ENCODE measurements at regions not wholly inside any gene's neighbourhood (a gene's known extent, or its start where the extent isn't known, plus 50 kb on each side); places are given as distances from the start of the nearest gene placed in this dataset.

- Histone ChIP-seq H3K27me3 (no peaks in the 10 kb centered on the region), H3K9me3 (no peaks in the 10 kb centered on the region), H3K36me3 (no peaks in the 10 kb centered on the region), H3K4me3 (no peak overlapping the region), H3K4me1 (no peaks in the 10 kb centered on the region), H3K27ac (no peak overlapping the region)
- intact Hi-C loops (cut with DNase I; ENCODE audit: low total_unique reads), result no loop called here
- DNase-seq, result no peak
- TF ChIP-seq, protein P1, sequence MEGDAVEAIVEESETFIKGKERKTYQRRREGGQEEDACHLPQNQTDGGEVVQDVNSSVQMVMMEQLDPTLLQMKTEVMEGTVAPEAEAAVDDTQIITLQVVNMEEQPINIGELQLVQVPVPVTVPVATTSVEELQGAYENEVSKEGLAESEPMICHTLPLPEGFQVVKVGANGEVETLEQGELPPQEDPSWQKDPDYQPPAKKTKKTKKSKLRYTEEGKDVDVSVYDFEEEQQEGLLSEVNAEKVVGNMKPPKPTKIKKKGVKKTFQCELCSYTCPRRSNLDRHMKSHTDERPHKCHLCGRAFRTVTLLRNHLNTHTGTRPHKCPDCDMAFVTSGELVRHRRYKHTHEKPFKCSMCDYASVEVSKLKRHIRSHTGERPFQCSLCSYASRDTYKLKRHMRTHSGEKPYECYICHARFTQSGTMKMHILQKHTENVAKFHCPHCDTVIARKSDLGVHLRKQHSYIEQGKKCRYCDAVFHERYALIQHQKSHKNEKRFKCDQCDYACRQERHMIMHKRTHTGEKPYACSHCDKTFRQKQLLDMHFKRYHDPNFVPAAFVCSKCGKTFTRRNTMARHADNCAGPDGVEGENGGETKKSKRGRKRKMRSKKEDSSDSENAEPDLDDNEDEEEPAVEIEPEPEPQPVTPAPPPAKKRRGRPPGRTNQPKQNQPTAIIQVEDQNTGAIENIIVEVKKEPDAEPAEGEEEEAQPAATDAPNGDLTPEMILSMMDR (IDR thresholded peaks at IDR 0.05), result no peak
These were observed 187.5 kb downstream of the AHR start for GRCh38 chr7:17485904-17486303.

DNA sequence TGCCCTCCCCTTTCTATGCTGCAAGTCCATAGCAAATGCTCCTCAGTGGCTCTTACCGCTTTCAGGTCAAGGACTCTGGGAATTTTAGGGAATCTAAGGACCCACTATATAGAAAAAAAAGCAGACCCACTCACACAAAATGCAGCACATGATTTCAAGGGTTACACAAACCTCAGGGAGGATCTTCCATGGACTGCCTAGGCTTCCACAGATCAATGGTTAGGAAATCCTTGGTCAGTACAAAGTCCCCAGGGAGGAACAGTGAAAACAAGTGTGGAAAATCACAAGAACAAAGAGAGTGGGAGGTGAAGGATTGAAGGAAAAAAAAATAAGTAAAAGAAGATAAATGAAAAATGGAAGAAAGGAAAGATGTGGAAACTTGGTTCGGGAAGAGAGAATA is 188.4 kb downstream of the AHR start:
- no peak overlapping the region for H3K4me3 ChIP-seq
- no peak for DNase-seq
- TF ChIP-seq, protein P1 (IDR thresholded peaks at IDR 0.05), result no peak
- no peak overlapping the region for H3K27ac ChIP-seq
- intact Hi-C loops (cut with DNase I; ENCODE audit: low total_unique reads), result no loop called here
- no peaks in the 10 kb centered on the region for H3K9me3 ChIP-seq
- H3K27me3 ChIP-seq, result no peaks in the 10 kb centered on the region
- H3K4me1 ChIP-seq, result no peaks in the 10 kb centered on the region
- H3K36me3 ChIP-seq, result no peaks in the 10 kb centered on the region

DNA sequence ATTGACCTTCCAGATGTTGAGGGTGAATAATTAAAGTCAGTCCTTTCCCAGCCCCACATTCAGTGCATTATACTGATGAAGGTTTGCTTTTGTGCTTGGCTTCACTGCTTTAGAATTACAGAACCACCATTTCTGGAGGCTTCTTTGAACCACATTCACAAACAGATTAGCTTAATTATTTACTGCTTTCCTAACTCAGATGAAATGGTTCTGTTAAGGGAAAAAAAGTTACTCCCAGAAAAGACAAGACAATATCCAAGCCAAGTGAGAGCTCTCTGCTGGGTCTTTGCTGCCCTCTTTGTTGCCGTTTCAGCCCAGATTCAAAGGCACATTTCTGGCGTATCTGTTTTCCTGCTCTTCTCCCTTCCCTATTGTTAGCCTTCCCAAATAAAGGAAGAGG is 188.9 kb downstream of the AHR start:
- intact Hi-C loops (cut with DNase I; ENCODE audit: low total_unique reads), result no loop called here
- TF ChIP-seq, protein P1 (IDR thresholded peaks at IDR 0.05), result no peak
- Histone ChIP-seq H3K27ac (no peak overlapping the region), H3K4me1 (no peaks in the 10 kb centered on the region), H3K4me3 (no peak overlapping the region), H3K27me3 (no peaks in the 10 kb centered on the region), H3K36me3 (no peaks in the 10 kb centered on the region), H3K9me3 (no peaks in the 10 kb centered on the region)
- no peak for DNase-seq

DNA sequence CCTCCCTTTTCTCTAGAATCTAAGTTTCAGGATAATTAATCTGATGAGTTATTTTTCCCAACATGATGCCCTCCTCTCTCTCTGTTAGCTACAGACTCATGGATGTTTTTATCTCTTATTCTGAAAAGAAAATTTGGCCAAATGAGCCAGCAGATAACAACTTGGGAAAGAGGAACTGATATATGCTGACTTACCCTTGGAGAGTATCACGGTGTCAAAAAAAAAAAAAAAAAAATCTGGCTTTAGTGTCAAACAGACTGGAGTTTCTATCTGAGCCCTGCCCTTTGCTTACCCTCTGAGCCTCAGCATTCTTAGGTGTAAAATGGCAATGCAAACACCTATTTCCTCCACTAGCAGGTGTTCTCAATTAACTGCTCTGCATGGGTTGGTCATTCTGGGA is 190.4 kb downstream of the AHR start:
- H3K9me3 ChIP-seq, result no peaks in the 10 kb centered on the region
- no peak overlapping the region for H3K4me3 ChIP-seq
- no peaks in the 10 kb centered on the region for H3K36me3 ChIP-seq
- intact Hi-C loops (cut with DNase I; ENCODE audit: low total_unique reads), result no loop called here
- DNase-seq, result no peak
- H3K27me3 ChIP-seq, result no peaks in the 10 kb centered on the region
- no peaks in the 10 kb centered on the region for H3K4me1 ChIP-seq
- no peak overlapping the region for H3K27ac ChIP-seq
- TF ChIP-seq, protein P1 (IDR thresholded peaks at IDR 0.05), result no peak

DNA sequence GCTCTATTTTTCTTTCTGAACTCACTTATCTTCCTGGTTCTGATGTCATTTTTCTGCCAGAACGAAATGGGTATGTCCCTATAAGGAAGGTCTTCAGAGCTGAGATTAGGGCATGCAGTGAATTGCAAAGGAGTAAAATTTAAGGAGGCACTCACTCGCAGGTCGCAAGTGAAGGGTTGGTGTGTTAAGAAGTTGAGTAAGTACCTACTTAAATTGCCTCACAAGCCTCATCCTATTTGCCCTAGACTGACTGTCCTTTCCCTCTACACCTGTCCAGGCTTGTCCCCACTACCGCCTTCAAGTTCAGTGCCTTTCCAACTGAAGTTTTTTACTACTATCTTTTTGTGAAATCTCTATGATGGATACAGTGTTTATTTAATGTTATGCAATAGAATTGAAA is 191.5 kb downstream of the AHR start:
- Histone ChIP-seq H3K9me3 (no peaks in the 10 kb centered on the region), H3K4me1 (no peaks in the 10 kb centered on the region), H3K27ac (no peak overlapping the region), H3K4me3 (no peak overlapping the region), H3K27me3 (no peaks in the 10 kb centered on the region), H3K36me3 (no peaks in the 10 kb centered on the region)
- DNase-seq, result no peak
- TF ChIP-seq, protein P1 (IDR thresholded peaks at IDR 0.05), result no peak
- intact Hi-C loops (cut with DNase I; ENCODE audit: low total_unique reads), result no loop called here

GRCh38 chr7:17490825-17491224 is 192.4 kb downstream of the AHR start:
- H3K4me3 ChIP-seq, result no peak overlapping the region
- TF ChIP-seq, protein P1 (IDR thresholded peaks at IDR 0.05), result no peak
- H3K36me3 ChIP-seq, result no peaks in the 10 kb centered on the region
- DNase-seq, result no peak
- no peak overlapping the region for H3K27ac ChIP-seq
- intact Hi-C loops (cut with DNase I; ENCODE audit: low total_unique reads), result no loop called here
- no peaks in the 10 kb centered on the region for H3K27me3 ChIP-seq
- H3K9me3 ChIP-seq, result no peaks in the 10 kb centered on the region
- no peaks in the 10 kb centered on the region for H3K4me1 ChIP-seq

All from tibial artery (tissue), 4 donors.